ENCODE measurements at regions not wholly inside any gene's neighbourhood (a gene's known extent, or its start where the extent isn't known, plus 50 kb on each side); places are given as distances from the start of the nearest gene placed in this dataset.

DNA sequence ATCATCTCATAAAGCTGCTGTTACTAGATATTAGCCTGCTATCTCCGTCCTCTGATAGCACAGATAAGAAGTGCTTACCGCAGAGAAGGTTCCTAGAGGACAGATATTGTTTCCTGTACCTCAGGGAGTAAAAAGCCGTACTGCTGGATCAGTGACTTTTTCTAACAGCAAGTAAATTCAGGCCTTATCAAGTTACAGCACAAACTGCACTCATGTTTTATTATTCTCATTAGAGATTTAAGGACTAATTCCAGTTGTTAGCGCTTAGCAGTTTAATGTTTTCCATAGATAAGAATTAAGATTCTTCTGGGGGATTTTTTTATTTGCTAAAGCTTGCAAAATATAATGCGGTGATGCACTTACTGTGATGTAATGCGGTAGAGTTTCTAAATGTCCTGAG is 119.0 kb upstream of the OBI1 start:
- Histone ChIP-seq H3K4me3 (no peak overlapping the region), H3K27me3 (peaks cover 0 to 8% of the 10 kb centered on the region in 2 donors), H3K9me3 (no peaks in the 10 kb centered on the region), H3K27ac (no peak overlapping the region), H3K36me3 (no peaks in the 10 kb centered on the region), H3K4me1 (no peaks in the 10 kb centered on the region)
- TF ChIP-seq, protein P1, sequence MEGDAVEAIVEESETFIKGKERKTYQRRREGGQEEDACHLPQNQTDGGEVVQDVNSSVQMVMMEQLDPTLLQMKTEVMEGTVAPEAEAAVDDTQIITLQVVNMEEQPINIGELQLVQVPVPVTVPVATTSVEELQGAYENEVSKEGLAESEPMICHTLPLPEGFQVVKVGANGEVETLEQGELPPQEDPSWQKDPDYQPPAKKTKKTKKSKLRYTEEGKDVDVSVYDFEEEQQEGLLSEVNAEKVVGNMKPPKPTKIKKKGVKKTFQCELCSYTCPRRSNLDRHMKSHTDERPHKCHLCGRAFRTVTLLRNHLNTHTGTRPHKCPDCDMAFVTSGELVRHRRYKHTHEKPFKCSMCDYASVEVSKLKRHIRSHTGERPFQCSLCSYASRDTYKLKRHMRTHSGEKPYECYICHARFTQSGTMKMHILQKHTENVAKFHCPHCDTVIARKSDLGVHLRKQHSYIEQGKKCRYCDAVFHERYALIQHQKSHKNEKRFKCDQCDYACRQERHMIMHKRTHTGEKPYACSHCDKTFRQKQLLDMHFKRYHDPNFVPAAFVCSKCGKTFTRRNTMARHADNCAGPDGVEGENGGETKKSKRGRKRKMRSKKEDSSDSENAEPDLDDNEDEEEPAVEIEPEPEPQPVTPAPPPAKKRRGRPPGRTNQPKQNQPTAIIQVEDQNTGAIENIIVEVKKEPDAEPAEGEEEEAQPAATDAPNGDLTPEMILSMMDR (IDR thresholded peaks at IDR 0.05) = no peak
- no peak for TF ChIP-seq POLR2A (IDR thresholded peaks at IDR 0.05)
- no peak for DNase-seq
- intact Hi-C loops (cut with DNase I; ENCODE audit: low total_unique reads) = no loop called here

DNA sequence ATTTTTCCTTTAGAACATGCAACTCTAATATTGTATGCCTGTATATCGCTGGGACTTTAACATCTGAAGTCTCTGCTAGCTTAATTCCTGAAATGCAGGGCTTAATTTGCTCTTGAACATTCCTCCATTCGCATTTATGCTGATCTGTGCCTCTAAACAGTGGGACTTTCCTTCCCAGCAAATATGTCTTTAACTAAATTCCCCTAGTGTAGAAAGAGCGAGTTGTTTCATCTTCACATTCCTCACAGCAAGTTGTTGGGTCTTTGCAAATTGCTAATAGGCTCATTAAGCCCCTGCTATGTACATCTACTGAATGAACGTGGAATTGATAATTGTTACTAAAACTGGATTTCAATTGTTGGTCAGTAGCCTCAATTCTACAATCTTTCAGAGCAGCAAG is 118.4 kb upstream of the OBI1 start:
- H3K9me3 ChIP-seq = no peaks in the 10 kb centered on the region
- intact Hi-C loops (cut with DNase I; ENCODE audit: low total_unique reads) = no loop called here
- no peak for DNase-seq
- no peak for TF ChIP-seq POLR2A (IDR thresholded peaks at IDR 0.05)
- TF ChIP-seq, protein P1 (IDR thresholded peaks at IDR 0.05) = no peak
- no peaks in the 10 kb centered on the region for H3K4me1 ChIP-seq
- no peak overlapping the region for H3K27ac ChIP-seq
- no peaks in the 10 kb centered on the region for H3K36me3 ChIP-seq
- H3K27me3 ChIP-seq = peaks cover 0 to 8% of the 10 kb centered on the region in 2 donors
- H3K4me3 ChIP-seq = no peak overlapping the region

DNA sequence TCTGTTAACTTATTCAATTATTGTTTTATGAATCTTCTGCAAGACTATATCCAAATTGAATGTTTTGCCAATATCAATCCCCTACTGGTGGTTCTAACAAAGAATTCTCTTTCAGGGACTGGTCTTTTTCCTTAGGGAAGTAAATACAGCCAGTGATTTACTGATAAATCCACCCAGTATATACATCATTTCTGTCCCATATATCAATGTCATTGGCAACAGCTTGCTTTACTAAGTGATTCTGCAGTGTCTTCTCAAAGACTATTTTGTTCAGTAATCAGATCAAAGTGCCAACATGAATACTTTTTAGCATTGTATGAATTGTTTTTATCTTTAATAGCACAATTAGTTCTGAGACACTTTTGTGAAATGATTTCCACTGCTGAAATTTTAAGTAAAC is 114.0 kb upstream of the OBI1 start:
- DNase-seq = no peak
- Histone ChIP-seq H3K9me3 (no peaks in the 10 kb centered on the region), H3K36me3 (no peaks in the 10 kb centered on the region), H3K4me3 (no peak overlapping the region), H3K27me3 (peaks cover 0 to 4% of the 10 kb centered on the region in 2 donors), H3K4me1 (no peaks in the 10 kb centered on the region), H3K27ac (no peak overlapping the region)
- intact Hi-C loops (cut with DNase I; ENCODE audit: low total_unique reads) = no loop called here
- TF ChIP-seq POLR2A (IDR thresholded peaks at IDR 0.05) = no peak
- TF ChIP-seq, protein P1 (IDR thresholded peaks at IDR 0.05) = no peak

DNA sequence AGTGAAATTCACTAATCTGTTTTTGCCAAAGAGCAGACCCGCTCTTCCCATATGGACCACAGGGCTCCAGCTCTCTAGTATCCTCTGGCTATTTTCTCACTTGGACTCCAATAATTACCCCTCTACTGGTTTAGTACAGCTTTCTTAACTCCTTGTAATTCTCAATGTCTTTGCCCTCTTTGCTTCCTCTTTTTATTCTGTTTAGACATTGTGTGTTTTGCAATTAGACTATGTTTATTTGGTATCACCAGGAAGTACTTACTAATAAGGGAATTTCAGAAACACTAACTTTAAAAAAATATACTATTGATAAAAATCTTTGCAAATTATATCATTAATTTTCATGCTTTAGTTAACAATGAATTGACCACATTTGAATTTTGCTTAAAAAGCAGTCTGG is 111.6 kb upstream of the OBI1 start:
- Histone ChIP-seq H3K27ac (no peak overlapping the region), H3K36me3 (no peaks in the 10 kb centered on the region), H3K4me3 (no peak overlapping the region), H3K9me3 (no peaks in the 10 kb centered on the region), H3K4me1 (no peaks in the 10 kb centered on the region), H3K27me3 (no peaks in the 10 kb centered on the region)
- DNase-seq = no peak
- TF ChIP-seq, protein P1 (IDR thresholded peaks at IDR 0.05) = no peak
- TF ChIP-seq POLR2A (IDR thresholded peaks at IDR 0.05) = no peak
- intact Hi-C loops (cut with DNase I; ENCODE audit: low total_unique reads) = no loop called here

DNA sequence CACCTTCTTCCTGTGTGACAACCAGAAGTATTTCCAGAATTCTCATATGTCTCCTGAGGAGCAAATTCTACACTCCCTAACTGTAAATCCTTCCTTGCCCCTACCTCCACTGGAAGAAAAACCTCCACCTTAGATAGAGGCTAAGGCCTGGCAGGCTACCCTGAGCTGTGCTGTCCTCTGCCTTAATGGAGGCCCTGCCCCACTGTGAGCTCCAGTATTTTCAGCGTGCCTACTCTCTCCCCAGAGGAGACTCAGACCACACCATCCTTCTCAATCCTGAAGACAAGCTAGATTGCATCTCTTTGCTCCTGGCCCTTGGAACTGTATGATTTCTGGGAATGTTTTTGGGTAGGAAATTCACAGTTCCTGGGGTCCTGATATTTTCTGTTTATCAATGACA is 110.0 kb upstream of the OBI1 start:
- no peak overlapping the region for H3K27ac ChIP-seq
- intact Hi-C loops (cut with DNase I; ENCODE audit: low total_unique reads) = no loop called here
- DNase-seq = no peak
- no peaks in the 10 kb centered on the region for H3K9me3 ChIP-seq
- no peaks in the 10 kb centered on the region for H3K27me3 ChIP-seq
- H3K4me3 ChIP-seq = no peak overlapping the region
- TF ChIP-seq POLR2A (IDR thresholded peaks at IDR 0.05) = no peak
- TF ChIP-seq, protein P1 (IDR thresholded peaks at IDR 0.05) = no peak
- H3K36me3 ChIP-seq = no peaks in the 10 kb centered on the region
- no peaks in the 10 kb centered on the region for H3K4me1 ChIP-seq
